ENCODE measurements at regions not wholly inside any gene's neighbourhood (a gene's known extent, or its start where the extent isn't known, plus 50 kb on each side); places are given as distances from the start of the nearest gene placed in this dataset.

- Histone ChIP-seq H3K27me3 (no peaks in the 10 kb centered on the region), H3K4me1 (no peaks in the 10 kb centered on the region), H3K36me3 (no peaks in the 10 kb centered on the region), H3K4me3 (no peak overlapping the region), H3K27ac (no peak overlapping the region), H3K9me3 (no peaks in the 10 kb centered on the region)
- TF ChIP-seq, protein P1, sequence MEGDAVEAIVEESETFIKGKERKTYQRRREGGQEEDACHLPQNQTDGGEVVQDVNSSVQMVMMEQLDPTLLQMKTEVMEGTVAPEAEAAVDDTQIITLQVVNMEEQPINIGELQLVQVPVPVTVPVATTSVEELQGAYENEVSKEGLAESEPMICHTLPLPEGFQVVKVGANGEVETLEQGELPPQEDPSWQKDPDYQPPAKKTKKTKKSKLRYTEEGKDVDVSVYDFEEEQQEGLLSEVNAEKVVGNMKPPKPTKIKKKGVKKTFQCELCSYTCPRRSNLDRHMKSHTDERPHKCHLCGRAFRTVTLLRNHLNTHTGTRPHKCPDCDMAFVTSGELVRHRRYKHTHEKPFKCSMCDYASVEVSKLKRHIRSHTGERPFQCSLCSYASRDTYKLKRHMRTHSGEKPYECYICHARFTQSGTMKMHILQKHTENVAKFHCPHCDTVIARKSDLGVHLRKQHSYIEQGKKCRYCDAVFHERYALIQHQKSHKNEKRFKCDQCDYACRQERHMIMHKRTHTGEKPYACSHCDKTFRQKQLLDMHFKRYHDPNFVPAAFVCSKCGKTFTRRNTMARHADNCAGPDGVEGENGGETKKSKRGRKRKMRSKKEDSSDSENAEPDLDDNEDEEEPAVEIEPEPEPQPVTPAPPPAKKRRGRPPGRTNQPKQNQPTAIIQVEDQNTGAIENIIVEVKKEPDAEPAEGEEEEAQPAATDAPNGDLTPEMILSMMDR (IDR thresholded peaks at IDR 0.05), result no peak
- no peak for DNase-seq (ENCODE audit: low spot score in 2 of 2)
- intact Hi-C loops (cut with DNase I), result no loop called here
Measured at GRCh38 chr9:86768020-86768419, 179.3 kb downstream of the GAS1 start.

GRCh38 chr9:86767373-86767772, 179.9 kb downstream of the GAS1 start:
- H3K4me1 ChIP-seq, result no peaks in the 10 kb centered on the region
- DNase-seq (ENCODE audit: low spot score in 2 of 2), result no peak
- H3K9me3 ChIP-seq, result no peaks in the 10 kb centered on the region
- TF ChIP-seq, protein P1 (IDR thresholded peaks at IDR 0.05), result no peak
- H3K27me3 ChIP-seq, result no peaks in the 10 kb centered on the region
- H3K27ac ChIP-seq, result no peak overlapping the region
- intact Hi-C loops (cut with DNase I), result no loop called here
- H3K4me3 ChIP-seq, result no peak overlapping the region
- no peaks in the 10 kb centered on the region for H3K36me3 ChIP-seq

DNA sequence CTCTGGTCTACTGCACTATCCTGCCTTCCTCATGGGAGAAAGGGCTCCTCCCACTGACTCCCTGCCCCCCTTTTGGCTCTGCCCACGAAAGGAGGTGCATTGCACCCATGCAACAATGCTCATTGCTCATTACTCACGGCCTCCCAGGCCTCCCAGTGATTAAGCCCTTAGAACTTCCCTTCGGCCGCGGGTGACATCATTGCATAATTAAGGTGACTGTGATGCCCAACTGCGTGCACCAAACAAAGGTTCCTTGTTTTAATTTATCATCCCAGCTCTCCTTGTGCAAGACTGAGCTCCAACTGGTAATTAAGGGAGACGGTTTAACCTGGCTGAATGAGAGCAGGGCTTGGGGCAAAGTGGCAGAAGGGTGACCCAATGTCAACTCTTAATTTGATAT, 180.4 kb downstream of the GAS1 start:
- TF ChIP-seq, protein P1 (IDR thresholded peaks at IDR 0.05), result no peak

GRCh38 chr9:86766511-86766910, 180.8 kb downstream of the GAS1 start:
- H3K4me3 ChIP-seq, result no peak overlapping the region
- intact Hi-C loops (cut with DNase I), result no loop called here
- no peaks in the 10 kb centered on the region for H3K36me3 ChIP-seq
- TF ChIP-seq, protein P1 (IDR thresholded peaks at IDR 0.05), result no peak
- H3K27ac ChIP-seq, result no peak overlapping the region
- no peaks in the 10 kb centered on the region for H3K27me3 ChIP-seq
- no peaks in the 10 kb centered on the region for H3K4me1 ChIP-seq
- no peak for DNase-seq (ENCODE audit: low spot score in 2 of 2)
- H3K9me3 ChIP-seq, result no peaks in the 10 kb centered on the region

More for the DNA sequence above, 180.4 kb downstream of the GAS1 start:
- Histone ChIP-seq H3K4me1 (no peaks in the 10 kb centered on the region), H3K4me3 (no peak overlapping the region), H3K27ac (no peak overlapping the region), H3K36me3 (no peaks in the 10 kb centered on the region), H3K27me3 (no peaks in the 10 kb centered on the region), H3K9me3 (no peaks in the 10 kb centered on the region)
- DNase-seq (ENCODE audit: low spot score in 2 of 2), result no peak
- intact Hi-C loops (cut with DNase I), result no loop called here

DNA sequence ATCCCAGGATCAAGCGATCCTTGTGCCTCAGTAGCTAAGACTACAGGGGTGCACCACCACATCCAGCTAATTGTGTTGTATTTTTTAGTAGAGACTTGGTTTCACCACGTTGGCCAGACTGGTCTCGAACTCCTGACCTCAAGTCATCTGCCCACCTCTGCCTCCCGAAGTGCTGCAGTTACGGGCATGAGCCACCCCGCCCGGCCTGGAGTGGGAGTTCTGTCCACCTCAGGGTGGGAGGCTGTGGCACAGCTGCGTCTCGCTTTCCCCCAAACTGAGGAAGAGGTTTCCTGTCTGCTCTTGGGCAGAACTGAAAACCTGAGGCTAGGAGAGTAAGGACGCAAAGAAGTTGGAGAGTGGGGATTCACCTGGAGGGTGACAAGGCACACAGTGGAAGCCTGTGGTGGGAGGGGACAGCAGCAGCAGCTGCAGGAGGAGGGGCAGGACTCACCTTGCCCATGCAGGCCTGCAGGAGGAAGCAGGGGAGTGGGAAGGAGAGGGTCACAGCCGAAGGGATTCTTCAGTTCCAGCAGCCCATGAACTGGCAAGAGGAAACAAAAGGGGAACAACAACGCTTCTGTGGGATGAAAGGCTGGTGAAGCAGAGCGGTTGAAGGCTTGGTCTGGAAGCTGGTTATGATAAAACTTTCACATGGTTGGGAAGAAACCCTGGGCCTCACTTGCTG, 181.4 kb downstream of the GAS1 start:
- no peaks in the 10 kb centered on the region for H3K9me3 ChIP-seq
- no peaks in the 10 kb centered on the region for H3K36me3 ChIP-seq
- no peaks in the 10 kb centered on the region for H3K27me3 ChIP-seq
- H3K4me3 ChIP-seq, result no peak overlapping the region
- intact Hi-C loops (cut with DNase I), result no loop called here
- H3K27ac ChIP-seq, result no peak overlapping the region
- no peak for DNase-seq (ENCODE audit: low spot score in 2 of 2)
- no peaks in the 10 kb centered on the region for H3K4me1 ChIP-seq
- TF ChIP-seq, protein P1 (IDR thresholded peaks at IDR 0.05), result no peak
